ENCODE measurements at regions not wholly inside any gene's neighbourhood (a gene's known extent, or its start where the extent isn't known, plus 50 kb on each side); places are given as distances from the start of the nearest gene placed in this dataset.

DNA sequence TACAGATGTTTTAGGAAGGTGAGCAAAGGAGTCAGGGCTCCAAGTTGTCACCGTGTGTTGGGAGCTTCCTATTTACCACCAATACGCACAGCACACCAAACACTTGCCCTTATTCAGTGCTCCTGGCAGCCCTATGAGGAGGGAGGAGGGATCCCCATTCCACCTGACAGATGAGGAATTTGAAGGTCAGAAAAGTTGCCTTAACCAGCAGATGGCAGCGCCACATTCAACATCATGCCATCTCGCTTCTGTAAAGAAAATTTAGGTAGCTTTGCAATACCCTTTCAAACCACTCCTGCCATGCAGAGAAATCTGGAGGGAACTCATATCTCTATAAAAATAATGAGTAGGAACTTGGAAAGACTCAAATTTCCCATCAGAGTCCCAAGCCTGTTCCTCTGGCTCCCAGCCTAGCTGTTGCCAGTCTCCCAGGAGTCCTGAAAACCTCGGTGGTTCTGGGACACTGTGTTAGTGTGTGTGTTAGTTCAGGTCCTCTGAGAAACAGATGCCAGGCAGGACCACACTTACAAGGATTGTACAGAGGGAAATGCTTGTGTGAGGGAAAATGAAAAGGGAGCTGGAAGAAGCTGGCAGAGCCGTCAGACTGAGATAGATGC, 410.5 kb downstream of the MED13L start:
- no peak for TF ChIP-seq GATA2 (IDR thresholded peaks at IDR 0.05; ENCODE audit: low read depth, low read length)
- no peak for TF ChIP-seq GATA3 (IDR thresholded peaks at IDR 0.05; ENCODE audit: low read depth, low read length)
